Esophagus squamous epithelium (tissue), 5 donors: ENCODE measurements at regions not wholly inside any gene's neighbourhood (a gene's known extent, or its start where the extent isn't known, plus 50 kb on each side); places are given as distances from the start of the nearest gene placed in this dataset.

Source experiments
- DNase-seq: peaks from one replicate; lab custom pipeline; 2025; lab: John Stamatoyannopoulos, UW
- H3K27ac ChIP-seq, 4 donors: fragments of 200-600 bp; sonication (generic); one replicate each; pipeline ENCODE4 v1.5.1; 2016 to 2019; ENCODE audit warnings: mild to moderate bottlenecking in 1 of 4
- H3K27me3 ChIP-seq, 4 donors: fragments of 200-600 bp; sonication (generic); 1 replicate in 3 of 4; 2 replicates in 1 of 4; pipeline versions ENCODE4 v1.5.1 to v1.6.0; 2017 to 2021; ENCODE audit warnings: antibody characterized with exemption in 1 of 4
- H3K36me3 ChIP-seq, 3 donors: fragments of 200-600 bp; sonication (generic); one replicate each; pipeline ENCODE4 v1.5.1; 2016 to 2019
- H3K4me1 ChIP-seq, 3 donors: fragments of 200-600 bp; sonication (generic); one replicate each; pipeline ENCODE4 v1.5.1; 2017 to 2019
- H3K4me3 ChIP-seq, 4 donors: fragments of 200-600 bp; sonication (generic); 1 replicate in 3 of 4; 2 replicates in 1 of 4; pipeline ENCODE4 v1.5.1; 2016 to 2019; ENCODE audit warnings: mild to moderate bottlenecking in 2 of 4, moderate library complexity in 1 of 4
- H3K9me3 ChIP-seq, 3 donors: fragments of 200-600 bp; sonication (generic); one replicate each; pipeline ENCODE4 v1.5.1; 2016 to 2019
- POLR2A ChIP-seq, 4 donors: fragments of 450-650 bp; IDR thresholded peaks; one replicate each; pipeline ENCODE4 v1.6.1; 2017; ENCODE audit warnings: antibody characterized with exemption in 4 of 4, mild to moderate bottlenecking in 4 of 4, moderate library complexity in 3 of 4
- WGBS, 2 donors: methylation state at CpG; one replicate each; pipeline ENCODE4 v1.1.5; 2018; 5-methylcytosine and 5-hydroxymethylcytosine counted together
- intact Hi-C: fragments of 100-400 bp; cut with DNase I; formaldehyde crosslinking; loops from one replicate; pipeline ENCODE4 v1.15.0; 2022
- TF ChIP-seq, protein P1 (sequence below), 6 experiments: fragments of 450-650 bp in 4 of 6; fragments of 200-600 bp in 2 of 6; sonication (generic) in 2 of 6; IDR thresholded peaks; one replicate each; pipeline ENCODE4 v1.5.1; 2016 to 2019; ENCODE audit warnings: antibody characterized with exemption in 6 of 6, mild to moderate bottlenecking in 4 of 6, moderate library complexity in 4 of 6
- donor health status: DM: yes; HTN: yes; CAD: no.

GRCh38 chr18:40079786-40080185 lies 1875.2 kb upstream of the PIK3C3 start:
- H3K27me3 ChIP-seq: no peaks in the 10 kb centered on the region
- H3K36me3 ChIP-seq: no peaks in the 10 kb centered on the region
- no peak overlapping the region for H3K27ac ChIP-seq
- 56 to 62% methylated on average over 2 of the region's 2 CpGs for WGBS, 2 donors
- intact Hi-C loops: no loop called here
- no peaks in the 10 kb centered on the region for H3K9me3 ChIP-seq
- H3K4me1 ChIP-seq: no peaks in the 10 kb centered on the region
- TF ChIP-seq, protein P1, sequence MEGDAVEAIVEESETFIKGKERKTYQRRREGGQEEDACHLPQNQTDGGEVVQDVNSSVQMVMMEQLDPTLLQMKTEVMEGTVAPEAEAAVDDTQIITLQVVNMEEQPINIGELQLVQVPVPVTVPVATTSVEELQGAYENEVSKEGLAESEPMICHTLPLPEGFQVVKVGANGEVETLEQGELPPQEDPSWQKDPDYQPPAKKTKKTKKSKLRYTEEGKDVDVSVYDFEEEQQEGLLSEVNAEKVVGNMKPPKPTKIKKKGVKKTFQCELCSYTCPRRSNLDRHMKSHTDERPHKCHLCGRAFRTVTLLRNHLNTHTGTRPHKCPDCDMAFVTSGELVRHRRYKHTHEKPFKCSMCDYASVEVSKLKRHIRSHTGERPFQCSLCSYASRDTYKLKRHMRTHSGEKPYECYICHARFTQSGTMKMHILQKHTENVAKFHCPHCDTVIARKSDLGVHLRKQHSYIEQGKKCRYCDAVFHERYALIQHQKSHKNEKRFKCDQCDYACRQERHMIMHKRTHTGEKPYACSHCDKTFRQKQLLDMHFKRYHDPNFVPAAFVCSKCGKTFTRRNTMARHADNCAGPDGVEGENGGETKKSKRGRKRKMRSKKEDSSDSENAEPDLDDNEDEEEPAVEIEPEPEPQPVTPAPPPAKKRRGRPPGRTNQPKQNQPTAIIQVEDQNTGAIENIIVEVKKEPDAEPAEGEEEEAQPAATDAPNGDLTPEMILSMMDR (IDR thresholded peaks at IDR 0.05): no peak
- no peak for TF ChIP-seq POLR2A (IDR thresholded peaks at IDR 0.05)
- no peak overlapping the region for H3K4me3 ChIP-seq
- no peak for DNase-seq

GRCh38 chr18:40075616-40076015 lies 1879.4 kb upstream of the PIK3C3 start:
- DNase-seq: no peak
- Histone ChIP-seq H3K4me3 (no peak overlapping the region), H3K4me1 (no peaks in the 10 kb centered on the region), H3K27me3 (no peaks in the 10 kb centered on the region), H3K9me3 (no peaks in the 10 kb centered on the region), H3K27ac (no peak overlapping the region), H3K36me3 (no peaks in the 10 kb centered on the region)
- intact Hi-C loops: no loop called here
- 53 to 62% methylated on average over 2 of the region's 2 CpGs for WGBS, 2 donors
- TF ChIP-seq POLR2A (IDR thresholded peaks at IDR 0.05): no peak
- TF ChIP-seq, protein P1 (IDR thresholded peaks at IDR 0.05): no peak

GRCh38 chr18:40072761-40073160 lies 1882.3 kb upstream of the PIK3C3 start:
- H3K27me3 ChIP-seq: no peaks in the 10 kb centered on the region
- no peak overlapping the region for H3K4me3 ChIP-seq
- WGBS, 2 donors: 66 to 72% methylated on average over 2 of the region's 2 CpGs
- H3K4me1 ChIP-seq: no peaks in the 10 kb centered on the region
- H3K36me3 ChIP-seq: no peaks in the 10 kb centered on the region
- TF ChIP-seq POLR2A (IDR thresholded peaks at IDR 0.05): no peak
- TF ChIP-seq, protein P1 (IDR thresholded peaks at IDR 0.05): no peak
- no peak overlapping the region for H3K27ac ChIP-seq
- no peaks in the 10 kb centered on the region for H3K9me3 ChIP-seq
- intact Hi-C loops: no loop called here
- no peak for DNase-seq

DNA sequence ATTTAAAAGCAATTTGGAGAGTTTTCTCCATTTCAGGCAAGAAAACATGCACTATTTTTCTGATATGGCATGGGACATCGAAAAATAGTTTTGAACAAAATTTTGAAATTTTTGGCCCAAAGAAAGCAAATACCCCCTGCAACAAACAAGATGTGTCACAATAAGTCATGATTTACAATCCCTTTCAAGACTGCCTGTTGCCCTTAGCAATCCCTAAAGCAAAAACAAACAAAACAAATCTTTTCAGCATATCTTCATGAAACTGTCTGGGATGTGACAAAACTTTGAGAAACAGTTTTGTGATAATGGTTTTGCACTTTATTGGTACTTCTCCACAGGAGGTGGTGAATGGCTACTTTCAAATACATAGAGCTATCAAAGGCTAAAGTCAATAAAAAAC lies 1888.7 kb upstream of the PIK3C3 start:
- 59 to 73% methylated on average over 1 of the region's 1 CpG for WGBS, 2 donors
- H3K36me3 ChIP-seq: no peaks in the 10 kb centered on the region
- no peak for DNase-seq
- no peaks in the 10 kb centered on the region for H3K4me1 ChIP-seq
- H3K27ac ChIP-seq: no peak overlapping the region
- TF ChIP-seq, protein P1 (IDR thresholded peaks at IDR 0.05): no peak
- TF ChIP-seq POLR2A (IDR thresholded peaks at IDR 0.05): no peak
- intact Hi-C loops: no loop called here
- H3K9me3 ChIP-seq: no peaks in the 10 kb centered on the region
- H3K27me3 ChIP-seq: no peaks in the 10 kb centered on the region
- H3K4me3 ChIP-seq: no peak overlapping the region

- TF ChIP-seq, protein P1 (IDR thresholded peaks at IDR 0.05): no peak
- TF ChIP-seq POLR2A (IDR thresholded peaks at IDR 0.05): no peak
- Histone ChIP-seq H3K4me1 (no peaks in the 10 kb centered on the region), H3K4me3 (no peak overlapping the region), H3K9me3 (no peaks in the 10 kb centered on the region), H3K27me3 (no peaks in the 10 kb centered on the region), H3K36me3 (no peaks in the 10 kb centered on the region), H3K27ac (no peak overlapping the region)
- DNase-seq: no peak
- intact Hi-C loops: no loop called here
Observed at GRCh38 chr18:40063488-40063887, 1891.5 kb upstream of the PIK3C3 start.
